Activated naive CD4-positive, alpha-beta T cell treated with anti-CD3 and anti-CD28 coated beads, Interleukin-2, amount 10 ng/mL, durations not matched to agents 7 days and 5 days (primary cell): ENCODE measurements at regions not wholly inside any gene's neighbourhood (a gene's known extent, or its start where the extent isn't known, plus 50 kb on each side); places are given as distances from the start of the nearest gene placed in this dataset.
"Not testable (repeated sequence)": the region's sequence is repeated elsewhere in the genome, so short reads cannot be mapped to it uniquely, and the experiment has no call there.

ENCODE experiments used
- CTCF ChIA-PET: fragments of 350-600 bp; sonication (Branson Sonifier 250); formaldehyde crosslinking; loops from one replicate; lab custom pipeline; 2021; ENCODE audit warnings: antibody characterized with exemption; lab: Charles Lee
- DNase-seq: peaks from one replicate; pipeline ENCODE4 v3.0.0-alpha.2; 2020
- H3K27ac Mint-ChIP-seq: one replicate; pipeline ENCODE4 v1.8.0; 2021; ENCODE audit warnings: mild to moderate bottlenecking, moderate library complexity, mixed read lengths
- H3K27me3 Mint-ChIP-seq: one replicate; pipeline ENCODE4 v1.8.0; 2021; ENCODE audit warnings: mild to moderate bottlenecking, mixed read lengths
- H3K36me3 Mint-ChIP-seq: one replicate; pipeline ENCODE4 v1.8.0; 2021; ENCODE audit warnings: mixed read lengths
- H3K4me1 Mint-ChIP-seq: one replicate; pipeline ENCODE4 v1.8.0; 2021; ENCODE audit warnings: mixed read lengths
- H3K4me3 Mint-ChIP-seq: one replicate; pipeline ENCODE4 v1.8.0; 2021; ENCODE audit warnings: mild to moderate bottlenecking, moderate library complexity, mixed read lengths
- H3K9me3 Mint-ChIP-seq: one replicate; pipeline ENCODE4 v1.8.0; 2021; ENCODE audit warnings: mixed read lengths

- CTCF ChIA-PET, result no interaction called here
- DNase-seq, result no peak
- Mint-ChIP-seq H3K4me1 (no peaks in the 10 kb centered on the region), H3K4me3 (no peak overlapping the region), H3K27me3 (no peaks in the 10 kb centered on the region), H3K9me3 (no peaks in the 10 kb centered on the region), H3K27ac (no peak overlapping the region), H3K36me3 (no peaks in the 10 kb centered on the region)
These were observed 354.8 kb downstream of the INSIG2 start for GRCh38 chr2:118442996-118443553.

DNA sequence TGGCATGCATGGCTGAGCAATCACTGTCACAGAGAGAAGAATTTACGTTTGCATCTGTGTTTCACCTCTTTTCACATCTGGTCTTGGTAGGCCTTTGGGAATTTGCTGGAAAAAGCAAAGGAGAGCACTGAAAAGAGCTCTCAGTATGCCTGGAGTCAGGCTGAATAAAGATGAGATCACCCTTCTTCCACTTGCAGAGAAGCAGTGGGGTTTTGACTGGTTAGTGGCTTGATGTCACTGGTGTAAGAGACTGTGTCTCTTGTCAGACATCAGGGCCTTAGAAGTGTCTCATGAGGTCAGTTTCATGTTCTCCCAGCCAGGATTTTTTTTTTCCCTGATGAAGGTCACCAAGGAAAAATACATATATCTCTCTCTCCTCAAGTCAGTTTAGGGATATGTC, 353.8 kb downstream of the INSIG2 start:
- DNase-seq, result no peak
- Mint-ChIP-seq H3K4me1 (no peaks in the 10 kb centered on the region), H3K36me3 (no peaks in the 10 kb centered on the region), H3K4me3 (no peak overlapping the region), H3K9me3 (no peaks in the 10 kb centered on the region), H3K27me3 (no peaks in the 10 kb centered on the region), H3K27ac (no peak overlapping the region)
- CTCF ChIA-PET, result no interaction called here

DNA sequence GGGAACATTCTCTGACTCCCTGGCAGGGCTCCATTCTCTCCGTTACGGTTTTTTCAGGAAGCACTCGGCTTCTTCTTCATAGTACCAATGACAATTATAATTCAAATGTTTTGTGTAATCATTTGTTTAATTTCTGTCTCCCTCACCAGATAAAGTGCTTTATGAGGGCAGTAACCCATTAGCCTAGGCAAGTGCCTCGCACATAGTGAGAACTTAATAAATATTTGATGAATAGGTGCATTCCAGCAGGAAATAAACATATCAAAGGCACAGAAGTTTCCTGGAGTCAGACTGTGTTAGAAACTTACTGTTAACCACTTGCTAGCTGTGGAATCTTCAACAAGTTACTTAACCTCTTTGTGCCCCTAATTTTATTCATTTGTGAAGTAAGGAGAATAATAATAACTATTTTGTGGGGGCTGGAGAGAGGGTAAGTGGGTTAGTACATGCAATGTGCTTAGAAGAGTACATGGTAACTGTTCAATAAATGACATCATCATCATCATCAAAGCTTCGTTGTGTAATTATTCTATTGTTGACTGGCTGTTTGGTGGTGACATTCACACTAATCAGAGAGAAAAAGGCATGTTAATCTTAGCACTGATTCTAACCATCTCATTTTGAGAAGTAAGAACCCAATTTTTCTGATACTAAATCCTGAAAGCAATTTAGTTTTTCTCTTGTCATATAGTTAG, 352.3 kb downstream of the INSIG2 start:
- DNase-seq, result no peak
- Mint-ChIP-seq H3K4me1 (no peaks in the 10 kb centered on the region), H3K27me3 (no peaks in the 10 kb centered on the region), H3K4me3 (no peak overlapping the region), H3K9me3 (no peaks in the 10 kb centered on the region), H3K27ac (no peak overlapping the region), H3K36me3 (no peaks in the 10 kb centered on the region)
- CTCF ChIA-PET, result interaction anchor here (0.7 kb wide), 1 partner anchor 54 kb away, joined by 3 read pairs; no protein-coding TSS in a partner anchor

- no peak overlapping the region for H3K27ac Mint-ChIP-seq
- H3K27me3 Mint-ChIP-seq, result no peaks in the 10 kb centered on the region
- H3K9me3 Mint-ChIP-seq, result no peaks in the 10 kb centered on the region
- H3K36me3 Mint-ChIP-seq, result no peaks in the 10 kb centered on the region
- H3K4me1 Mint-ChIP-seq, result no peaks in the 10 kb centered on the region
- no peak for DNase-seq
- H3K4me3 Mint-ChIP-seq, result no peak overlapping the region
- CTCF ChIA-PET, result interaction anchor here (0.7 kb wide), 1 partner anchor 388 kb away, joined by 3 read pairs; no protein-coding TSS in a partner anchor
These were observed 349.2 kb downstream of the INSIG2 start for GRCh38 chr2:118437501-118437900.

DNA sequence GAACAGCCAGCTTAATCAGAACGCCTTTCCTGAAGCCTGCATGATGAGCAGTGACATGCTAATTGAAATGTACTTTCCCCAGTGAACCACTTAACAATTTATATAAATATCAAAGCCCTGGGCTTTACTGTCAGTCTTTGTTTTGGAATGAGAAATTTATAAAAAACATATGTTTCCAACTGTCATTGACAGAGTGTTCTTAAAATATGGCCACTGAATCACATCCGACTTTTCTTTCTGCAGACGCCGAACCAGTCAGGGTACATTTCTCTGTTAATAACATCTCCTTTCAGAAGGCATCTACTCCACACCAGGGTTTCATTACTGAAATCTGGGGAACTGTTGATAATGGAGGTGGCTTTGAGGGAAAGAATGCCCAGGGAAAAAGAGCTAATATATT, 343.7 kb downstream of the INSIG2 start:
- CTCF ChIA-PET, result no interaction called here
- Mint-ChIP-seq H3K27me3 (no peaks in the 10 kb centered on the region), H3K9me3 (no peaks in the 10 kb centered on the region), H3K4me3 (no peak overlapping the region), H3K4me1 (no peaks in the 10 kb centered on the region), H3K36me3 (no peaks in the 10 kb centered on the region), H3K27ac (no peak overlapping the region)
- no peak for DNase-seq

DNA sequence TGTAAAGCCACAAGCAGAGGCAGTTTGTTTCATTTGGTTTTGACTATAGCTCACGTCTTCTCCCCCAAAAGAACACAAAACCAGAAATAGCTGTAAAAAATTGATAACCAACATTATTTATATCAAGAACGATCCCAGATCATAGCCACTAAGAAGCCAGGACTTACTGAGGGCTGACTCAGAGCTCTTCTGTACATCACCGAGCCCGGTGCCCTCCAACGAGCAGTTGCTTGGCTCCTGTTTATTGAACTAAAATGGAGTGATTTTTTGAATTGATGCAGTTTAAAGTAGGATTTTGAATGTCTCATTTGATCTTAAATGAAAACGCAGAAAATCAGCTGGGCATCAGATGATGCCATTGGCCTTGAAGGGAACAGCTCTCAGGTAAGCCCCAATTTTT, 343.3 kb downstream of the INSIG2 start:
- no peaks in the 10 kb centered on the region for H3K36me3 Mint-ChIP-seq
- no peaks in the 10 kb centered on the region for H3K9me3 Mint-ChIP-seq
- no peak overlapping the region for H3K4me3 Mint-ChIP-seq
- CTCF ChIA-PET, result no interaction called here
- no peak for DNase-seq
- H3K4me1 Mint-ChIP-seq, result no peaks in the 10 kb centered on the region
- no peak overlapping the region for H3K27ac Mint-ChIP-seq
- H3K27me3 Mint-ChIP-seq, result no peaks in the 10 kb centered on the region

- no peak for DNase-seq
- H3K9me3 Mint-ChIP-seq, result no peaks in the 10 kb centered on the region
- H3K27ac Mint-ChIP-seq, result no peak overlapping the region
- no peaks in the 10 kb centered on the region for H3K36me3 Mint-ChIP-seq
- CTCF ChIA-PET, result no interaction called here
- no peak overlapping the region for H3K4me3 Mint-ChIP-seq
- H3K27me3 Mint-ChIP-seq, result no peaks in the 10 kb centered on the region
- no peaks in the 10 kb centered on the region for H3K4me1 Mint-ChIP-seq
These were observed 342.9 kb downstream of the INSIG2 start for GRCh38 chr2:118431165-118431517.

DNA sequence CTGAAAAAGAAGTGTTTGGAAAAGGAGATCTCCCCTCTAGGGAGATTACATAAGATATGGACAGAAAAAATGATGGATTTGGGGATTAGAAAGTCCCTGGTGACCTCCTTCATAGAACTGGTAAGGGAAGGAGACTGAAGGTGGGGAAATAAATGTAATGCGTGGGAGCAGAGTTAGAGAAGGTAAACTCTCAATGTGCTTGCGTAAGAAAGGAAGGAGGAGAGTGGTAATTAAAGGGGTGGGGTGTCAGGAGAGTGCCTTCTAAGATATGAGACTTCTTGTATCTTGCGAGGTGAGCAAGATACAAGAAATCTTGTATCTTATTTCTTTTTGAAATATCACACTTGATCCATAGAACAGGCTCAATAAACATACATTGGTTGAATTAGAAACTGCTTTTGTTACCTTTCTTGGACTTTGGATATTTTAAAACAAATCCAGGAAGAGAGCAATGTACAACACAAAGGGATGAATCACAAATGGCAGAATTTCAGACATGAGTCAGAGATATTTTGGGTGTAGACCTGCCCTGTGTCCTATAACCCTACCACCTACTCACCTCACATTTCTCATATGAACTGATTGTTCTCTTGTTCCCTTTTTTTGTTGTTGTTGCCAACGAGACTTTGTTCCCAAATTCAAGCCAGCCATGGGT, 342.4 kb downstream of the INSIG2 start:
- no peak overlapping the region for H3K27ac Mint-ChIP-seq
- no peaks in the 10 kb centered on the region for H3K4me1 Mint-ChIP-seq
- no peak for DNase-seq
- CTCF ChIA-PET, result no interaction called here
- H3K27me3 Mint-ChIP-seq, result no peaks in the 10 kb centered on the region
- no peaks in the 10 kb centered on the region for H3K36me3 Mint-ChIP-seq
- H3K9me3 Mint-ChIP-seq, result no peaks in the 10 kb centered on the region
- no peak overlapping the region for H3K4me3 Mint-ChIP-seq

GRCh38 chr2:118425191-118425590, 336.9 kb downstream of the INSIG2 start:
- Mint-ChIP-seq H3K27me3 (no peaks in the 10 kb centered on the region), H3K4me3 (no peak overlapping the region), H3K4me1 (no peaks in the 10 kb centered on the region), H3K36me3 (no peaks in the 10 kb centered on the region), H3K27ac (no peak overlapping the region), H3K9me3 (no peaks in the 10 kb centered on the region)
- no peak for DNase-seq
- CTCF ChIA-PET, result no interaction called here

- H3K4me3 Mint-ChIP-seq, result no peak overlapping the region
- H3K4me1 Mint-ChIP-seq, result no peaks in the 10 kb centered on the region
These were observed 335.5 kb downstream of the INSIG2 start for GRCh38 chr2:118423776-118424175.

DNA sequence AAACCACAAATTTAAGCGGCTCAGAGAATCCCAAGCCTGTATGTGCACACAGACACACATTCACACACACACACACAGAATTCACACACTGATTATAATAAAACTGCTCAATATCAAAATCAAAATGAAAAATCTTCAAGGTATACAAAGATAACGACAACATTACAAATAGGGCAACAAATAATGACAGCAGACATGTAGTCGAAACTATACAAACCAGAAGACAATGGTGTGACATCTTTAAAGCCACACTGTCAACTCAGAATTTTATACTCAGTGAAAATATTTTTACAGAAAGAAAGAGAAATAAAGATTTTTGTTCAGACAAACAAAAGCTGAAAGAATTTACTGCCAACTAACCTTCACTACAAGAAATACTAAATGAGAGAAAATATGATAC, 333.4 kb downstream of the INSIG2 start:
- no peak for DNase-seq
- no peaks in the 10 kb centered on the region for H3K27me3 Mint-ChIP-seq
- CTCF ChIA-PET, result no interaction called here
- H3K36me3 Mint-ChIP-seq, result no peaks in the 10 kb centered on the region
- H3K4me1 Mint-ChIP-seq, result no peaks in the 10 kb centered on the region
- no peak overlapping the region for H3K4me3 Mint-ChIP-seq
- H3K9me3 Mint-ChIP-seq, result no peaks in the 10 kb centered on the region
- no peak overlapping the region for H3K27ac Mint-ChIP-seq

More at GRCh38 chr2:118423776-118424175, 335.5 kb downstream of the INSIG2 start:
- no peaks in the 10 kb centered on the region for H3K9me3 Mint-ChIP-seq
- H3K36me3 Mint-ChIP-seq, result no peaks in the 10 kb centered on the region
- CTCF ChIA-PET, result no interaction called here
- no peak for DNase-seq
- H3K27ac Mint-ChIP-seq, result no peak overlapping the region
- H3K27me3 Mint-ChIP-seq, result no peaks in the 10 kb centered on the region

DNA sequence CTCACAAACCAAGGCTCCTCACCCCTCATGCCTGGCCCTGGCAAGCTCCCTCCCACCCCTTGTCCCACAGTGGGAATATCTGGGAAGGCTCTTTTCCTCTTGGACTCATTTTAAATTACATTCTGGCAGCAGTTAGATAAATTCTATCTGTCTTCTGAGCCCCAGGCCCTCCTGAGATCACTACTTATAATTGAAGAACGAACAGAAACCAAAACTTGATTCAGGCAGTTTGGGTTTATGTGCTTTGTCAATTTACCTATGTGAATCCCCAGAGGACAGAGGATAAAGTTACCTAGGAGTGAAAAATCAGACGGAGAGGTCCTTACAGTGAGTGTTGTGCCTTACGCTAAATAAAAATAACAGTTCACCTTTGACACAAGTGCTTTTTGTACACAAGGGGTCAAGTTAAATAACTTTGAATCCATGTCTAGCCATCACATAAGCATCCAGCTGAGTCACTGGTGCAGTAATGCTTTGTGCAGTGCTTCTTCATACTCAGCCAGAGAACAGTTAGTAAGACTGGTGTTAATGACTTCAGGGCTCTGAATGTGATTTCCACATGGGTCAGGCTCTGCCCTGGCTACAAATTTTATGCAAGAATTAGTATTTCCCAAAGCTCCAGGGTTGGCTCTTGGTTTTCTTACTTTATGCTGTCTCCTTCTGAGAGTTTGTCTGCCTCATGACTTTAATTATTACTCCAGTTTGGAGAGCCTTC, 329.3 kb downstream of the INSIG2 start:
- Mint-ChIP-seq H3K4me1 (no peaks in the 10 kb centered on the region), H3K9me3 (peaks cover 3% of the 10 kb centered on the region), H3K27ac (no peak overlapping the region), H3K4me3 (no peak overlapping the region), H3K27me3 (no peaks in the 10 kb centered on the region), H3K36me3 (no peaks in the 10 kb centered on the region)
- no peak for DNase-seq
- CTCF ChIA-PET, result interaction anchor here (0.6 kb wide), 1 partner anchor 316 kb away, joined by 3 read pairs; no protein-coding TSS in a partner anchor

- DNase-seq, CTCF ChIA-PET, H3K4me1 Mint-ChIP-seq, H3K27ac Mint-ChIP-seq, H3K27me3 Mint-ChIP-seq, H3K4me3 Mint-ChIP-seq, H3K9me3 Mint-ChIP-seq, H3K36me3 Mint-ChIP-seq: not testable (repeated sequence)
These were observed 326.9 kb downstream of the INSIG2 start for GRCh38 chr2:118415186-118415585.

DNA sequence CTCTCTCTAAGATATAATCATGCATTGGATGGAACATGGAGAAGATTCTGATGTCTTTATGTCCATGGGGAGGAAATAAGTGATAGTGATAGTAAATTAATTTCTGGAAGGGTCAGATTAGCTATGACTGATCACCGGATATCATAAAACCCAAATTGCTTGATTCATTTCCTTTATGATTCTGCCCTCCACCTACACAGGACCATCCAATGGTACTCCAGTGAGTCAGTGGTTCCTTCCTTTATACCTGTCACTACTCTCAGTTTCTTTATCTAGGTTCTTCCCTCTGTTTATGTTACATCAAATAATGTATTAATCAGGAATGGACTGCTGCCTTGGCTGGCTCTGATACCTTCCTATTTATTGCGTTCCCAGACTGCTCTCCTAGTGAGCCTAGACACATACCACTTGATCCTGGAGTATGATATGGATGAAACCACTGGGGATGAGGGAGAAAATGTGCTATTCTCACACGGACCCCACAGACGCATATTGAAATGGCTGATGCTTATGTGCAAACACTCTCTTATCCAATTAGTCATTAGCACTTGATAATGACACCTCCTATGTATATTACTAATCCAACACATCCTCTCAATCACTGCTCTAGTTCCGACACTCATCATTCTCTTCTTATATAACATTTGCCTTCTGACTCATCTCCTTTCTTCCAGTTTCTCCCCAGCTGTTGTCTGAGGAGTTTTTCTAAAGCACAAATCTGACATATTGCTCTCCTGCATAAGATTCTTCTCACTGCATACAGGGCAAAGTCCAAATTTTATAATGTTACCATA, 315.6 kb downstream of the INSIG2 start:
- no peak overlapping the region for H3K27ac Mint-ChIP-seq
- H3K27me3 Mint-ChIP-seq, result no peaks in the 10 kb centered on the region
- no peak for DNase-seq
- no peaks in the 10 kb centered on the region for H3K4me1 Mint-ChIP-seq
- CTCF ChIA-PET, result no interaction called here
- H3K4me3 Mint-ChIP-seq, result no peak overlapping the region
- H3K36me3 Mint-ChIP-seq, result no peaks in the 10 kb centered on the region
- no peaks in the 10 kb centered on the region for H3K9me3 Mint-ChIP-seq
